Mammary epithelial cell (primary cell): ENCODE measurements at regions not wholly inside any gene's neighbourhood (a gene's known extent, or its start where the extent isn't known, plus 50 kb on each side); places are given as distances from the start of the nearest gene placed in this dataset.

ENCODE experiments used
- CTCF ChIP-seq, 2 donors: IDR thresholded peaks in 1 of 2; conservative IDR thresholded peaks in 1 of 2; 2 replicates each; pipeline ENCODE4 v1.5.1; 2011 to 2012; ENCODE audit warnings: inconsistent platforms in 2 of 2, low read length in 2 of 2, mild to moderate bottlenecking in 2 of 2, control low read depth in 1 of 2, low read depth in 1 of 2; ENCODE audit not compliant: insufficient read depth in 1 of 2; ENCODE audit errors: extremely low read depth in 1 of 2
- EZH2 ChIP-seq: IDR thresholded peaks from 2 replicates; pipeline ENCODE4 v1.6.1; 2012; ENCODE audit warnings: low read length, inconsistent platforms, borderline replicate concordance

- TF ChIP-seq CTCF (conservative IDR thresholded peaks at IDR 0.05 in 1 of 2, IDR thresholded peaks at IDR 0.05 in 1 of 2; ENCODE audit: extremely low read depth in 1 of 2, insufficient read depth in 1 of 2, low read depth in 1 of 2, low read length in 2 of 2) = no peak
- no peak for TF ChIP-seq EZH2
Measured at GRCh38 chr2:21263622-21264021, 139.9 kb downstream of the TDRD15 start.
